DND-41 (cell line): ENCODE measurements at regions not wholly inside any gene's neighbourhood (a gene's known extent, or its start where the extent isn't known, plus 50 kb on each side); places are given as distances from the start of the nearest gene placed in this dataset.

Experiments used
- EZH2 ChIP-seq: IDR thresholded peaks from 3 replicates; pipeline ENCODE4 v1.6.1; 2012; ENCODE audit warnings: borderline replicate concordance, low read depth, mild to moderate bottlenecking, moderate library complexity, low read length, inconsistent platforms; ENCODE audit not compliant: severe bottlenecking
- TF ChIP-seq, protein P1 (sequence below): IDR thresholded peaks from 2 replicates; pipeline ENCODE4 v1.5.1; 2012; ENCODE audit warnings: borderline replicate concordance, low read length, moderate library complexity, mild to moderate bottlenecking; ENCODE audit not compliant: poor library complexity, severe bottlenecking; ENCODE audit errors: extremely low read depth

DNA sequence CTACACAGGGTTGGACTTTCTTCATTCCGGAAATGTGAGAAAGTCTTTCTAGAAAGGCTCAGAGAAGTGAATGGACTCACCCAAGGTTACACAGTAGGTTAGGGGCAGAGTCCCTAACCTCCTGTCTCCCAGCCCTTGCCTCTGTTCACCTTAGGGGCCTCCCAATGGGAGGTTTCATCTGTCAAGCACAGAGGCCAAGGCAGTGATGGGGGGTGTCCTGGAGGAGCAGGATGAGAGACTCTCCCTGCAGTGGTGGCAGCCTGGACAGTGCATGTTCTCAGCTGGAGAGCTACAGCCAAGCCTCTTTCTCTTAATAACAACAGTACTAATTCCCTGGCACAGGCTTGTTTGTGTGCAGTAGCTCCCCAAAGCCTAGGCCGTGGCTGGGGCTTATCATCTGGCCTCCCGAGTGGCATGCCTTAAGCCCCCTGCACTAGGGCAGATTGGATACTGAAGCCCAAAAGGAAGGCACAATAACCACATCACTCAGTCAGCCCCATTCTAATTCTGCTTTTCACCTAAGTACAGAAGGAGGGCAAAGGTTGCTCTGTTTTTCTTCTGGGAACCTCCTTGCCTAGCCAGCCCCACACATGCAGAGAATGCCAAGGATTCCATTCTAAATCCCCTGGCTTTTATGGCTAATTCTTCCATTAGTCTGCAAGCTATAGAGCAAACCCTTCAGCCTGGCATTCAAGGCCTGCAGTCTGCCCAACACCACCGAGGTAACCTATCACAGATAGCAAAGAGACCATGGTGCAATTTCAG lies 50.2 kb upstream of the XPA start:
- TF ChIP-seq, protein P1, sequence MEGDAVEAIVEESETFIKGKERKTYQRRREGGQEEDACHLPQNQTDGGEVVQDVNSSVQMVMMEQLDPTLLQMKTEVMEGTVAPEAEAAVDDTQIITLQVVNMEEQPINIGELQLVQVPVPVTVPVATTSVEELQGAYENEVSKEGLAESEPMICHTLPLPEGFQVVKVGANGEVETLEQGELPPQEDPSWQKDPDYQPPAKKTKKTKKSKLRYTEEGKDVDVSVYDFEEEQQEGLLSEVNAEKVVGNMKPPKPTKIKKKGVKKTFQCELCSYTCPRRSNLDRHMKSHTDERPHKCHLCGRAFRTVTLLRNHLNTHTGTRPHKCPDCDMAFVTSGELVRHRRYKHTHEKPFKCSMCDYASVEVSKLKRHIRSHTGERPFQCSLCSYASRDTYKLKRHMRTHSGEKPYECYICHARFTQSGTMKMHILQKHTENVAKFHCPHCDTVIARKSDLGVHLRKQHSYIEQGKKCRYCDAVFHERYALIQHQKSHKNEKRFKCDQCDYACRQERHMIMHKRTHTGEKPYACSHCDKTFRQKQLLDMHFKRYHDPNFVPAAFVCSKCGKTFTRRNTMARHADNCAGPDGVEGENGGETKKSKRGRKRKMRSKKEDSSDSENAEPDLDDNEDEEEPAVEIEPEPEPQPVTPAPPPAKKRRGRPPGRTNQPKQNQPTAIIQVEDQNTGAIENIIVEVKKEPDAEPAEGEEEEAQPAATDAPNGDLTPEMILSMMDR: no peak
- TF ChIP-seq EZH2: no peak
